ENCODE measurements at regions not wholly inside any gene's neighbourhood (a gene's known extent, or its start where the extent isn't known, plus 50 kb on each side); places are given as distances from the start of the nearest gene placed in this dataset.

DNA sequence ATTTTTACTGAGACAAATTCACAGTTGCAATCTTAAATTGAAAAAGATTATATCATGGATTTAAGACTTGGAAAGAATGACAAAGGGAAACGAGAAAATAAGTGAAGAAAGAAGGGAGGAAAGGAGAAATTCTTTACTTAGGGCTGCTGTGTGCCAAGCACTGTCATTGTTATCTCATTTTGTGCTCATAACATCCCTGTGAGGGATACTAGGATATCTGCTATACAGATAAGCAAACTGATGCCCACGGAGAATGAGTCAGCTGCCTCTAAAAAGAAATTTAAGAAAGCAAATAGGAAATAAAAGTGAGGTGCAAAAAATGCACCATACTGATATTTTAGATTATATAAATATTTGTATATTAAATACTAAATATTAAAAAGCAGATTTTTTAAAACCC lies 183.6 kb upstream of the NR5A2 start:
- TF ChIP-seq, protein P1, sequence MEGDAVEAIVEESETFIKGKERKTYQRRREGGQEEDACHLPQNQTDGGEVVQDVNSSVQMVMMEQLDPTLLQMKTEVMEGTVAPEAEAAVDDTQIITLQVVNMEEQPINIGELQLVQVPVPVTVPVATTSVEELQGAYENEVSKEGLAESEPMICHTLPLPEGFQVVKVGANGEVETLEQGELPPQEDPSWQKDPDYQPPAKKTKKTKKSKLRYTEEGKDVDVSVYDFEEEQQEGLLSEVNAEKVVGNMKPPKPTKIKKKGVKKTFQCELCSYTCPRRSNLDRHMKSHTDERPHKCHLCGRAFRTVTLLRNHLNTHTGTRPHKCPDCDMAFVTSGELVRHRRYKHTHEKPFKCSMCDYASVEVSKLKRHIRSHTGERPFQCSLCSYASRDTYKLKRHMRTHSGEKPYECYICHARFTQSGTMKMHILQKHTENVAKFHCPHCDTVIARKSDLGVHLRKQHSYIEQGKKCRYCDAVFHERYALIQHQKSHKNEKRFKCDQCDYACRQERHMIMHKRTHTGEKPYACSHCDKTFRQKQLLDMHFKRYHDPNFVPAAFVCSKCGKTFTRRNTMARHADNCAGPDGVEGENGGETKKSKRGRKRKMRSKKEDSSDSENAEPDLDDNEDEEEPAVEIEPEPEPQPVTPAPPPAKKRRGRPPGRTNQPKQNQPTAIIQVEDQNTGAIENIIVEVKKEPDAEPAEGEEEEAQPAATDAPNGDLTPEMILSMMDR (IDR thresholded peaks at IDR 0.05; ENCODE audit: low read depth, low read length): no peak
- no peak overlapping the region for H3K4me3 ChIP-seq (ENCODE audit: low read depth, low read length)

DNA sequence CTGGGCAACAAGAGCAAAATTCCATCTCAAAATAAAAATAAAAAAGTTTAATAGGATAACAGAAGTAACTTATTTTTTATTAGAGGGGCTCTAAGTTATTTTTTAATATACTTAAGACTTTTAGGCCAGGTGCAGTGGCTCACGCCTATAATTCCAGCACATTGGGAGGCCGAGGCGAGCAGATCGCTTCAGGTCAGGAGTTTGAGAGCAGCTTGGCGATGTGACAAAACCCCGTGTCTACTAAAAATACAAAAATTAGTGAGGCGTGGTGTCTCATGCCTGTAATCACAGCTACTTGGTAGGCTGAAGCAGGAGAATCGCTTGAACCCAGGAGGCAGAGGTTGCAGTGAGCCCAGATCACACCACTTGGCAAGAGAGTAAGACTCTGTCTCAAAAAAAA lies 180.5 kb upstream of the NR5A2 start:
- H3K4me3 ChIP-seq (ENCODE audit: low read depth, low read length): no peak overlapping the region
- TF ChIP-seq, protein P1 (IDR thresholded peaks at IDR 0.05; ENCODE audit: low read depth, low read length): no peak

DNA sequence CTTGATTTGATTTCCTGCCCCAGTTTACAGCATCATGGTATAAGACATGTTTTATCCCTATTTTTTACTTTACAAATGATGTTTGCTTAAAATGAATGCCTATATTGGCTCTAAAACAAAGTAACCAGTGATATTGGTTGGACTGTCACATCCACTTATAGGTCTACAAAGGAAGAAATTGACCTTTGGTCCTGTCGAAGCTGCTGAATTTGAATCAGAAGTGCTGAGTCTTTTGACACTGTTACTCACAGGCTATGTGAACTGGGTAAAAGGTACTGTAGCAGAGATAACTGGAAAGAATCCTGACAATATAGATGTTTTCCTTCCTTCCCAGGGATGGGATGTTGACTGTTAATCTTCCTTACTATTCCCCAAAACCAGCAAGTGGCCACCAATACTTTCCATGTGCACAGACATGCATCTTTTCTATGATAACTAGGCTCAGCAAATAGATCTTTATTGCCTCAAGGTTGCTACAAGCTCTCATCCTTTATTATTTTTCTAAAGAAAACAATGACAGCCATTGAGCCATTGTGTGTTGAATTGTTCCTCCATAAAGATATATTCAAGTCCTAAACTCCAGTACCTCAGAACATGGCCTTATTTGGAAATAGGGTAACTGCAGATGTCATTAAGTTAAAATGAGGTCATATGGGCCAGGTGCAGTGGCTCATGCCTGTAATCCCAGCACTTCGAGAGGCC lies 175.9 kb upstream of the NR5A2 start:
- TF ChIP-seq, protein P1 (IDR thresholded peaks at IDR 0.05; ENCODE audit: low read depth, low read length): no peak

DNA sequence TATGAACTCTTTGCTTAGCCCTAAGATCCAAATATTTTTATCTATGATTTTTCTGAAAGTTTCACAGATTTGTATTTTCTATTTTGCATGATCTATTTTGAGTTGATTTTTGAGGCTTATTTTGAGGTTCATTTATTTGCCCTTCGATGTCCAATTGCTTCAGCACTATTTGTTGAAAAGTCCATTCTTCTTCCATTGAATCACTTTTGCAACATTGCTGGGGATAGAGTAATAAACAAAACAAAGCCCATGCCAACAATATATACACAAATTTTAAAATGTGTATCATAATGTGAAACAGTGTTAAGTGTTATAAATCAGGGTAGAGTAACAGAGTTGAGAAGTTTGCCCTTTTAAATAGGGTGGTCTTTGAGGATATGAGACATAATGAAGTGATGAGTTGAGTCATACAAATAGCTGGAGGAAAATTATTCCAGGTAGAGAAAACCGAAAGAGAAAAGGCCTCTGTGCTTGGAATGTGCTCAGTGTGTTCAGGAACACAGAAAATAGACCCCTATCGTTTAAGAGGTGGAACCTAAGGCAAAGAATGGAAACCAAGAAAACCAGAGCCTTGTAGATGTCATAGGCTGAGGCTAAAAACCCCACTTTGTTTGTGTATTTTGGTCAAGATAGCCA lies 172.7 kb upstream of the NR5A2 start:
- TF ChIP-seq, protein P1 (IDR thresholded peaks at IDR 0.05; ENCODE audit: low read depth, low read length): no peak
- no peak overlapping the region for H3K4me3 ChIP-seq (ENCODE audit: low read depth, low read length)

More for the DNA sequence above, 175.9 kb upstream of the NR5A2 start:
- no peak overlapping the region for H3K4me3 ChIP-seq (ENCODE audit: low read depth, low read length)

DNA sequence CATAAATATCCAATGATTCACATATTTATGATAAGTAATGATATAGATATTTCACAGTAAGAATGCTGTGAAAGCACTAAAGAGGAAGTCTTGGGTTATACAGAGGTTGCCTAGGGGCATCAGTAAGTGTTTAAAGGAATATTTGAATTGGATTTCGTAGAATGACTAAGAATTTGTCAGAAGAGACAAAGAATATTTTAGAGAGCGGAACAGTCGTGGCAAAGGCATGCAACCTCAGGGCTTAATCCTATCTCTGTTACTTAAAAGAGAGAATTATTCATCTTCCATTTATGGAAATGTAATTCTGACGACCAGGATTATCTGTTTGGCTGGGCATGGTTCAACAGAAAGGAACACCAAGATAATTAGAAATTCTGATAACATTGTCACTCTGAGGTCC lies 171.9 kb upstream of the NR5A2 start:
- TF ChIP-seq, protein P1 (IDR thresholded peaks at IDR 0.05; ENCODE audit: low read depth, low read length): no peak
- no peak overlapping the region for H3K4me3 ChIP-seq (ENCODE audit: low read depth, low read length)

DNA sequence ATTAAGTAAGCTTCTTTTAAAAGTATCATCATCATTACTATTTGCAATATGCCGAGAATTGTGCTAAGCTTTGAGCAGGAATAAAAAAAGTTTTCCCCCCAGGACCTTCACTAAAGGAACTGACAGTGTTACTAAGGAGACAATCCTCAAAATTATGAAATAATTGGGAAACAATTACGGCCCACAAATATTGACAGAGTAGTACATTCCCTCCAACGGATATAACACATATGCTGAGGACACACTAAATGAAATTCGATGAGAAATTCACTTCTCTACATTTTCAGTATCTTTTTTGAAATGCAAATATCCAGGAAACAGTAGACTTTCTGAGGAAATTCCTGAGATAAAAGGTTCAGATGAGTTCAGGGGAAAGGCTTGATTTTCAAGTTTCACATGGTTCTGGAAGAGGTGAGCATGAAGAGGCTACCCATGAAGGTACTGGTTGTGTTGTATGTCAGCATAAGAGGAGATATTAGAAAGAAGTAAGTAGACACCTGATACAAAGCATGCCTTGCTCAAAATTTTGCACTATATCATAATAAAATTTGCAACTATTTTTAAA lies 171.2 kb upstream of the NR5A2 start:
- no peak overlapping the region for H3K4me3 ChIP-seq (ENCODE audit: low read depth, low read length)
- TF ChIP-seq, protein P1 (IDR thresholded peaks at IDR 0.05; ENCODE audit: low read depth, low read length): no peak

DNA sequence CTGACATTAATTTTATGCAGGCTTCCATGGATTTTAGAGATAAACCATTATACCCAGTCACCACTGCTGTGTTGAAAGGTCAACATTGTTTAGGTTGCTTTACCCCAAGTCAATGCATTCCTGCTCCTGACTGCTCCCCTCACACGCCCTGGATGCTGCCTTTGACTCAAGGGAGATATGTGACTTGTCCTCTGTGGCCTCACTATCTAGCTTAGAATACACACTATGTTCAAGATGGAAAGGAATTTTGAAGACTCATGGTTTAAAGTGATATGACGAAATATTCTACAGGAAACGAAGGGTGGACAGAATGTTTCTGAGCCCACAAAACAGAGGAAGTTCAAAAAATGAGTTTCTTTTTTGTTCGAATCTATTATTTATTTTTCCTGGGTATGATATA lies 170.4 kb upstream of the NR5A2 start:
- no peak overlapping the region for H3K4me3 ChIP-seq (ENCODE audit: low read depth, low read length)
- TF ChIP-seq, protein P1 (IDR thresholded peaks at IDR 0.05; ENCODE audit: low read depth, low read length): no peak
